Suprapubic skin (tissue), 4 donors: ENCODE measurements at regions not wholly inside any gene's neighbourhood (a gene's known extent, or its start where the extent isn't known, plus 50 kb on each side); places are given as distances from the start of the nearest gene placed in this dataset.

Source experiments
- DNase-seq, 2 donors: peaks; one replicate each; pipeline ENCODE4 v3.0.0-alpha.2; 2019; ENCODE audit warnings: low spot score in 2 of 2
- H3K27ac ChIP-seq: fragments of 200-600 bp; sonication (generic); one replicate; pipeline ENCODE4 v1.5.1; 2019
- H3K27me3 ChIP-seq: fragments of 200-600 bp; sonication (generic); one replicate; pipeline ENCODE4 v1.5.1; 2019
- H3K36me3 ChIP-seq: fragments of 200-600 bp; sonication (generic); one replicate; pipeline ENCODE4 v1.5.1; 2019
- H3K4me1 ChIP-seq: fragments of 200-600 bp; sonication (generic); one replicate; pipeline ENCODE4 v1.5.1; 2019
- H3K4me3 ChIP-seq: fragments of 200-600 bp; sonication (generic); one replicate; pipeline ENCODE4 v1.5.1; 2019; ENCODE audit warnings: mild to moderate bottlenecking
- H3K9me3 ChIP-seq: fragments of 200-600 bp; sonication (generic); one replicate; pipeline ENCODE4 v1.5.1; 2019
- EP300 ChIP-seq: sonication (generic); formaldehyde crosslinking; IDR thresholded peaks from one replicate; pipeline ENCODE4 v1.6.1; 2017; ENCODE audit warnings: antibody characterized with exemption
- POLR2A ChIP-seq, 2 donors: fragments of 450-650 bp; IDR thresholded peaks; one replicate each; pipeline ENCODE4 v1.6.1; 2017; ENCODE audit warnings: antibody characterized with exemption in 2 of 2, mild to moderate bottlenecking in 2 of 2, moderate library complexity in 2 of 2
- POLR2AphosphoS5 ChIP-seq, 3 donors: sonication (generic); formaldehyde crosslinking; IDR thresholded peaks; one replicate each; pipeline ENCODE4 v1.6.1; 2017; ENCODE audit warnings: antibody characterized with exemption in 3 of 3
- WGBS: methylation state at CpG from one replicate; pipeline ENCODE4 v1.1.5; 2018; 5-methylcytosine and 5-hydroxymethylcytosine counted together
- TF ChIP-seq, protein P1 (sequence below), 2 donors: fragments of 200-600 bp in 1 of 2; fragments of 450-650 bp in 1 of 2; sonication (generic) in 1 of 2; IDR thresholded peaks; one replicate each; pipeline ENCODE4 v1.5.1; 2016 to 2019; ENCODE audit warnings: antibody characterized with exemption in 2 of 2, mild to moderate bottlenecking in 1 of 2, moderate library complexity in 1 of 2

DNA sequence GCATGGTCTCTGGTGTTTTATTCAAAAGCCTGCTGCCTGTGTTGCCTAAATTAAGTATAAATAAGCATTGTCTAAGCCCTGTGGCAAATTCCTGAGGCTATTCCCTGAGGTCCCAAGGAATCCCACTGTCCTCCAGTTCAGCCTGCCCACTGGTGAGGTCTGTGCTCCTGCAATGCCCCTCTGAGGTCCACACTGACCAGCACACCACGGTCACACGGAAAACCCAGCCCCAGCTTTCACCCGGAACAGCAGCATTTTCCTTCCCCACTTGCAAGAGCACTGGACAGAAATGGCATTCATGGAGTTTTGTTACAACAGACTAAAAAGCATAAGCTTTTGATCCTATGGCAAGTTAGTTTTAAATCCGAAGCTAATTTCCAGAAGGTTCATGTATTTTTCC lies 234.0 kb downstream of the KLF13 start:
- no peaks in the 10 kb centered on the region for H3K27me3 ChIP-seq
- WGBS = 97% methylated on average over 4 of the region's 4 CpGs
- H3K9me3 ChIP-seq = no peaks in the 10 kb centered on the region
- no peaks in the 10 kb centered on the region for H3K36me3 ChIP-seq
- TF ChIP-seq POLR2AphosphoS5 (IDR thresholded peaks at IDR 0.05) (no peak), POLR2A (IDR thresholded peaks at IDR 0.05) (no peak), EP300 (no peak)
- TF ChIP-seq, protein P1, sequence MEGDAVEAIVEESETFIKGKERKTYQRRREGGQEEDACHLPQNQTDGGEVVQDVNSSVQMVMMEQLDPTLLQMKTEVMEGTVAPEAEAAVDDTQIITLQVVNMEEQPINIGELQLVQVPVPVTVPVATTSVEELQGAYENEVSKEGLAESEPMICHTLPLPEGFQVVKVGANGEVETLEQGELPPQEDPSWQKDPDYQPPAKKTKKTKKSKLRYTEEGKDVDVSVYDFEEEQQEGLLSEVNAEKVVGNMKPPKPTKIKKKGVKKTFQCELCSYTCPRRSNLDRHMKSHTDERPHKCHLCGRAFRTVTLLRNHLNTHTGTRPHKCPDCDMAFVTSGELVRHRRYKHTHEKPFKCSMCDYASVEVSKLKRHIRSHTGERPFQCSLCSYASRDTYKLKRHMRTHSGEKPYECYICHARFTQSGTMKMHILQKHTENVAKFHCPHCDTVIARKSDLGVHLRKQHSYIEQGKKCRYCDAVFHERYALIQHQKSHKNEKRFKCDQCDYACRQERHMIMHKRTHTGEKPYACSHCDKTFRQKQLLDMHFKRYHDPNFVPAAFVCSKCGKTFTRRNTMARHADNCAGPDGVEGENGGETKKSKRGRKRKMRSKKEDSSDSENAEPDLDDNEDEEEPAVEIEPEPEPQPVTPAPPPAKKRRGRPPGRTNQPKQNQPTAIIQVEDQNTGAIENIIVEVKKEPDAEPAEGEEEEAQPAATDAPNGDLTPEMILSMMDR (IDR thresholded peaks at IDR 0.05) = no peak
- H3K4me1 ChIP-seq = no peaks in the 10 kb centered on the region
- H3K27ac ChIP-seq = no peak overlapping the region
- no peak for DNase-seq
- no peak overlapping the region for H3K4me3 ChIP-seq

DNA sequence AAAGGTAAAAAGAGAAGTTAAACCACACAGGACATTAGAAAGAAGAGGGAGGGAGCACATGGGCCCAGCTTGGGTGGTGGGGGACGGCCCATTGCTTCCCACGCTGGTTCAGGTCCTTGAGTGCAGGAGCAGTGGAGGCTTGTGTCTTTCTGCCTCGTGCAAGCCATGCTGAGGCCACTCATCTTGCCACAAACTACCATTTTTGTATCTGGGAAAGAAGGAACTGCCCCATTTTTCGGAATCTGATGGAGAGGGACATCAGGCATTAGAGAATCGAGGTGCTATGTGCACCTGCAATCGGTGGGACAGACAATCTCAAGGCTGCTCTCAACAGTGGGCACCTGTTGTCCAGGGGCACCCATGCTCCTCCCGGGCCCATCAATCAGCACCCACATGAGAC lies 234.5 kb downstream of the KLF13 start:
- TF ChIP-seq POLR2AphosphoS5 (IDR thresholded peaks at IDR 0.05) (no peak), EP300 (no peak), POLR2A (IDR thresholded peaks at IDR 0.05) (no peak)
- TF ChIP-seq, protein P1 (IDR thresholded peaks at IDR 0.05) = no peak
- WGBS = 89% methylated on average over 7 of the region's 7 CpGs
- DNase-seq = no peak
- Histone ChIP-seq H3K9me3 (no peaks in the 10 kb centered on the region), H3K4me1 (no peaks in the 10 kb centered on the region), H3K27me3 (no peaks in the 10 kb centered on the region), H3K4me3 (no peak overlapping the region), H3K27ac (no peak overlapping the region), H3K36me3 (no peaks in the 10 kb centered on the region)

DNA sequence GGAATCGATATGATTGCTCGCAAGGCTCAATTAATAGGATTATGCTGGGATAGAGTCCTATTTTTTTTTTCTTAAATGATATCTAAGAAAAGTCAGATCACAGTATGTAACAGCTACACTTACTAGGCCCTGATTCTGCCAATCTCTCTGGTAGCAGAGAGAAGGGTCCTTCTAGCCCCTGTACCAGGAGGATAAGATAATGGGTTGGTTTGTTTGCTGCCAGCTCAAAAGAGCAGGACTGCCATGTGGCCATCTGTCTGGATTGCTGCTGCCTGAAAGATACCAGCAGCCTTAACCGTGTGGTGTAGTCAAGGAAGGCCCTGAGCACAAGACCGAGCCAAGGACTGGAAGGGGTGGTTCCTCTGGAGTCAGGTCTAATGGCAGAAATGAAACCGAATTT lies 236.4 kb downstream of the KLF13 start:
- TF ChIP-seq POLR2AphosphoS5 (IDR thresholded peaks at IDR 0.05) (no peak), POLR2A (IDR thresholded peaks at IDR 0.05) (no peak), EP300 (no peak)
- TF ChIP-seq, protein P1 (IDR thresholded peaks at IDR 0.05) = no peak
- no peaks in the 10 kb centered on the region for H3K9me3 ChIP-seq
- no peaks in the 10 kb centered on the region for H3K27me3 ChIP-seq
- DNase-seq = no peak
- H3K4me1 ChIP-seq = no peaks in the 10 kb centered on the region
- no peak overlapping the region for H3K4me3 ChIP-seq
- H3K36me3 ChIP-seq = peaks cover 7% of the 10 kb centered on the region
- H3K27ac ChIP-seq = no peak overlapping the region
- WGBS = 87% methylated on average over 5 of the region's 5 CpGs

DNA sequence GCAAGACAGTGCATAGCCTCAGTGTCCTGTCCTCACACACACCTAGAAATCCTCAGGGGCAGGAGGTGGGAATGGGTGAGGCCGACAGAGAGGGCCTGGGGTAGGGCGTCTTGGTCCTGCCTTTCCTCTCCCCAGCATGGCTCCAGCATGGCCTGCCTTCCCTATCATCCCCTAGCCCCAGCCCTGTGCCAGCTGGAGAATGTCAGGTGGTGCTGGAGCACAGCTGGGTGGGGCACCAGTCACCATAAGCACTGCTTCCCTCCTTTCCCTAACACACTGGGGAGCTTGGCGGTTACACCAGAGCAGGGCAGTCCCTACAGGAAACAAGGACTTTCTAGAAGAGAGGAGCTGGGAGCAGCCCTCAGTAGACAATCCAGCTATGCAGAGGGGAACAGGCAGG lies 236.8 kb downstream of the KLF13 start:
- Histone ChIP-seq H3K4me3 (no peak overlapping the region), H3K36me3 (peaks cover 8% of the 10 kb centered on the region), H3K27ac (no peak overlapping the region), H3K4me1 (no peaks in the 10 kb centered on the region), H3K27me3 (no peaks in the 10 kb centered on the region), H3K9me3 (no peaks in the 10 kb centered on the region)
- no peak for DNase-seq
- TF ChIP-seq POLR2A (IDR thresholded peaks at IDR 0.05) = no peak
- no peak for TF ChIP-seq EP300
- TF ChIP-seq, protein P1 (IDR thresholded peaks at IDR 0.05) = no peak
- TF ChIP-seq POLR2AphosphoS5 (IDR thresholded peaks at IDR 0.05) = no peak
- 100% methylated on average over 1 of the region's 3 CpGs for WGBS

DNA sequence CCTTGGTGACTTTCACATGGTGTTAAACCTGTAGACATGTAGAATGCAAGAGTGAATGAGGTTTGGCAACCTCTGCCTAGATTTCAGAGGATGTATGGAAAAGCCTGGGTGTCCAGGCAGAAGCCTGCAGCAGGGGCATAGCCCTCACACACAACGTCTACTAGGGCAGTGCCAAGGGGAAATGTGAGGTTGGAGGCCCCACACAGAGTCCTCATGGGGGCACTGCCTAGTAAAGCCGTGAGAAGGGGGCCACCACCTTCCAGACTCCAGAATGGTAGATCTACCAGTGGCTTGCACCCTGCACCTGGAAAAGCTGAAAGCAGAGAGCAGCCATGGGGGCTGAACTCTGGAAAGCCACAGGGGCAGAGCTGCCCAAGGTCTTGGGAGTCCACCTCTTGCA lies 241.2 kb downstream of the KLF13 start:
- no peak for DNase-seq
- Histone ChIP-seq H3K4me3 (no peak overlapping the region), H3K36me3 (peaks cover 8% of the 10 kb centered on the region), H3K27ac (no peak overlapping the region), H3K4me1 (no peaks in the 10 kb centered on the region), H3K9me3 (no peaks in the 10 kb centered on the region), H3K27me3 (no peaks in the 10 kb centered on the region)
- WGBS = 100% methylated on average over 1 of the region's 2 CpGs
- TF ChIP-seq POLR2AphosphoS5 (IDR thresholded peaks at IDR 0.05) = no peak
- no peak for TF ChIP-seq POLR2A (IDR thresholded peaks at IDR 0.05)
- TF ChIP-seq, protein P1 (IDR thresholded peaks at IDR 0.05) = no peak
- TF ChIP-seq EP300 = no peak
